Loucy (cell line): ENCODE measurements at regions not wholly inside any gene's neighbourhood (a gene's known extent, or its start where the extent isn't known, plus 50 kb on each side); places are given as distances from the start of the nearest gene placed in this dataset.

ENCODE experiments used
- EZH2phosphoT487 ChIP-seq: fragments of 200-600 bp; IDR thresholded peaks from 2 replicates; pipeline ENCODE4 v1.6.1; 2018; ENCODE audit warnings: antibody characterized with exemption, mild to moderate bottlenecking, moderate library complexity, borderline replicate concordance
- TF ChIP-seq, protein P1 (sequence below): fragments of 200-600 bp; sonication (generic); conservative IDR thresholded peaks from 2 replicates; pipeline ENCODE4 v1.5.1; 2014; ENCODE audit warnings: mild to moderate bottlenecking, antibody characterized with exemption, low read length

DNA sequence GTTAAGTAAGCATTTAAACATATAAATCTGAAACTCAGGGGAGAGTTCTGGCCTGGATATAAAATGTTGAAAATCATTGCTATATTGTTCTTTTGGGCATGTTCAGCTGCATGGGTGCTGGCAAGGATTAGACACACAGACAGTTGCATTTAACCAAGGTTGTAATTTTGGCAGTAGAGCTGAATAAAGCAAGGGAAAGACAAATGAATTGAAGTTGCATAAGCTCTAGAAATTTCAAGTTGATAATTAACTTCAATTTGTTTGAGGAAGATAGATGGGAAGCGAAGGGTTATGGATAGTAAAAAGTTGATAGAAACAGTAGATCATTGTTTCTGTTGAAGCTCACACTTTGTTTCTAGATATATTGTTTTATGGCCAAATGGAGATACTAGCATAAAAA lies 97.2 kb upstream of the KCNJ18 start:
- TF ChIP-seq, protein P1, sequence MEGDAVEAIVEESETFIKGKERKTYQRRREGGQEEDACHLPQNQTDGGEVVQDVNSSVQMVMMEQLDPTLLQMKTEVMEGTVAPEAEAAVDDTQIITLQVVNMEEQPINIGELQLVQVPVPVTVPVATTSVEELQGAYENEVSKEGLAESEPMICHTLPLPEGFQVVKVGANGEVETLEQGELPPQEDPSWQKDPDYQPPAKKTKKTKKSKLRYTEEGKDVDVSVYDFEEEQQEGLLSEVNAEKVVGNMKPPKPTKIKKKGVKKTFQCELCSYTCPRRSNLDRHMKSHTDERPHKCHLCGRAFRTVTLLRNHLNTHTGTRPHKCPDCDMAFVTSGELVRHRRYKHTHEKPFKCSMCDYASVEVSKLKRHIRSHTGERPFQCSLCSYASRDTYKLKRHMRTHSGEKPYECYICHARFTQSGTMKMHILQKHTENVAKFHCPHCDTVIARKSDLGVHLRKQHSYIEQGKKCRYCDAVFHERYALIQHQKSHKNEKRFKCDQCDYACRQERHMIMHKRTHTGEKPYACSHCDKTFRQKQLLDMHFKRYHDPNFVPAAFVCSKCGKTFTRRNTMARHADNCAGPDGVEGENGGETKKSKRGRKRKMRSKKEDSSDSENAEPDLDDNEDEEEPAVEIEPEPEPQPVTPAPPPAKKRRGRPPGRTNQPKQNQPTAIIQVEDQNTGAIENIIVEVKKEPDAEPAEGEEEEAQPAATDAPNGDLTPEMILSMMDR: no peak
- TF ChIP-seq EZH2phosphoT487: no peak
